Activated T-cell treated with anti-CD3 and anti-CD28 coated beads for 4 hours (primary cell): ENCODE measurements at regions not wholly inside any gene's neighbourhood (a gene's known extent, or its start where the extent isn't known, plus 50 kb on each side); places are given as distances from the start of the nearest gene placed in this dataset.

Experiments
- DNase-seq: peaks from one replicate; pipeline ENCODE4 v3.0.0-alpha.2; 2020

DNA sequence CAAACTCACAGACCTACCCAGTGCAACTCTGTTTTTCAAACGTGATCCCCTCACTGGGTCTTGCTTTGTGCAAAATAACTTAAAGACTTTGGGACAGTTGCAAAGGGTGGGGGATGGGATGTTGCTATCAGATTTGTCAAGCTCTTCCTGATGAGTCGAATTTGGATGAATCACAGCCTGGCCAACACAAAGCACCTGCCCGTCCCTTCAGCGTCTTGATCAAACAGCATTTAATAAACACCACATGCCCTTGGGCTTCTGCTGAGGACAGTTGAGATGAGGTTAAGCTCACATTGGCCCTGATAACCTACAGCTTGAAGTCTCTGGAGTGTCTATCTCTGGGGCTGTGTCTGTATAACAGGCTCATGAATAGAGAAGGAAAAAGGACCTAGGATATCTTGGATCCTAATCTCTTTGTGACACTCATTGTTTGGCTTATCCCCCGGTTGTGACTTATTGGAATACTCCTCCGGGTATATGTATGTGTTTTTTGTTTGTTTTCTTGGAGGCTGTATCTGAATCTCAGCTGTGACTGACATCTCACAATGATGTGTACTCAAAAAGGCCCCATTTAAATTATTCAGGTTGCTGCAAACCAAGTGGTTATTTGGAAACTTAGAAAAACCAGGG is 132.6 kb upstream of the NAMPT start:
- DNase-seq, result no peak

DNA sequence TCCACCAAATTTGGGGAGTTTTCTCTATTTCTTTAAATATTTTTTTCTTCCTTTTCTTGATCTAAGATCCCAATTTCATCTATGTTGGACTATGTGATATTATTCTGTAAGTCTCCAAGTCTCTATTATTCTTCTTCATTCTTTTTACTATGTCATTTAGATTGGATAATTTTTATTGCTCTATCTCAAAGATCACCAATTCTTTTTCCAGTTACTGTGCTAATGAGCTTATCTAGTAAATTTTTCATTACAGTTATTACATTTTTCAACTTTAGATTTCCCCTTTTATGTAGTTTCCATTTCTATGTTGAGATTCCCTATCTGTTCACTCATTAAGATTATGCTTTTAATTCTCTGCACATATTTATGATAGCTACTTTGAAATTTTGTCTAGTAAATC is 131.6 kb upstream of the NAMPT start:
- DNase-seq, result no peak

DNA sequence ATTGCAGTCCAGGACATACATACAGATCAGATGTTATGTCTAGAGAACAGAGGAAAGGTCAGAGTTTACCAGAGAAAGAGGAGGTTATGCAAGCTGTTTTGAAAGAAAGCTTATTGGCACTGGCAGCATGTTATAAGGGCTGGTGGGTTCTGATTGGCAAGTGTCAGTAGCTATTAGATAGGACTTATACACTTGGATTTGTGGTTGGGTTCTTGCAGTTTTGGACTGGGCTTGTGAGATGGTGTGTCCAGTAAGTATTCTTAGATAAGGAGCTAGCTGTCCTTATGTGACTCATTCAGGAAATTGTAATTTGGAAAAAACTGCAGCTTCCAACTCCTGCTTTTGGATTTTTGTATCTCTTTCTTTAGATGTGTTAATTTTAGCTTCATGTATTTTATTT is 130.7 kb upstream of the NAMPT start:
- no peak for DNase-seq

- no peak for DNase-seq
These were observed 128.7 kb upstream of the NAMPT start for GRCh38 chr7:106413446-106413845.

DNA sequence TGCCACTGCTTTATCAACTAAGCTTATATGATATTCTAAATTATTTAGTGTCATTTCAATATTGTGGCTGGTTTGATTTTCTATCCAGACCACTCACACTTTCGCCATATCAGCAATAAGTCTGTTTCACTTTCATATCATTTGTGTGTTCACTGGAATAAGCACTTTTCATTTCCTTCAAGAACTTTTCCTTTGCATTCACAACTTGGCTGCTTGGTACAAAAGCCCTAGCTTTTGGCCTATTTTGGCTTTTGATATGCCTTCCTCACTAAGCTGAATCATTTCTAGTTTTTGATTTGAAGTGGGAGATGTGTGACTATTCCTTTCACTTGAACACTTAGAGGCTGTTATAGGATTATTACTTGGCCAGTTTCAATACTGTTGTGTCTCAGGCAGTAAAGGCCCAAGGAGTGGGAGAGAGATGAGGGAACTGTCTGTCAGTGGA is 120.9 kb upstream of the NAMPT start:
- DNase-seq, result no peak

DNA sequence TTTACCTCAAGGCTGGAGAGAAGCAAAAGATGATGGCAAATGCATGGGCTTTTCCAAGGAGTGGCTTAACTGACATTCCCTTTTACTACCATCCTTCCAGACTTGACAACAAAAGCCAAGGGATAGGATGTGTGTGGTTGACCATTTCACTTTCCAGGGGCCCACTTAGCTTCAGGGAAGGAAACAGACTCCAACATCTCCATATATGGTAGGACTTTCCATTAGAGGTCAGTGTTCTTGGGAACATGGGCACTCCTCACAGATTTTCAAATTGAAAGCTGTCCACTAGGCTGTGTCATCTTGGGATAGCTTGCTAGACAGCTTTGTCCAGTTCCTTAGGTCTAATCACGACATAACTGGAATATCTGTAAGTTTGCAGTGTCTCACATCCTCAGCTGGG is 118.1 kb upstream of the NAMPT start:
- DNase-seq, result no peak

DNA sequence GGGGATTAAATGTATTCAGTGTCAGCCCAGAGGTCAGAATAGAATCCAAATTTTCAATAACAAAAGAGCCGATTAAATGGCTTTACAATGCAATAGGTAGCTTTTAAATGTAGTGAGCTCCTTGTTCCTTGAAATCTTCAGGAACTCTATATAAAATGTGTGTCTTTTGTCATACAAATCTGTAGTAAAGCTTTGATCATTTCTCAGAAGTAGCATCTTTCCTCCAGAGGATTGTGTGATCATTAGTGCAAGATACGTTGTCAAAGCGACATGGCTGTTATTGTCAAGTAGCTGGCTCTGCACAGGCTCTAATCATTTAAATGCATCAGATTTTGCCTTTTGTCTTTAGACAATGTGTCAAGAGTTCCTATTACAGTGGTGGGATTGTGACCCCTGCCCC is 116.1 kb upstream of the NAMPT start:
- DNase-seq, result no peak

DNA sequence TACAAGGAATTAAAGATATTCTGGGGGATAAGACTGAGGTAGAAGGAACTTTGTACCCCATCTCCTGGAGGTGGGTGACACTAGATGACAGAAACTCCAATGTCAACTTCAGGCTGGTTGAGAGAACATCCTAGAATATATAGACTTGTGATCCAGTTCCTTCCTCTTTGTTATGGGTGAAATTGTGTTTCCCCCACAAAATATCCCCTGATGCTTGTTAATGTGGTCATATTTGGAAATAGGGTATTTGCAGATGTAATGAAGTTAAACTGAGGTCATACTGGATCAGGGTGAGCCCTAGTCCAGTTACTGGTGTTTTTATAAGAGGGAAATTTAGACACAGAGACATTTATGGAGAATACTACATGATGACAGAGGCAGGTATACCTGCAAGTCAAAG is 114.0 kb upstream of the NAMPT start:
- no peak for DNase-seq

GRCh38 chr7:106397994-106398393 is 113.2 kb upstream of the NAMPT start:
- no peak for DNase-seq

- DNase-seq, result no peak
These were observed 109.7 kb upstream of the NAMPT start for GRCh38 chr7:106394526-106394925.

- DNase-seq, result no peak
These were observed 108.9 kb upstream of the NAMPT start for GRCh38 chr7:106393564-106394251.

DNA sequence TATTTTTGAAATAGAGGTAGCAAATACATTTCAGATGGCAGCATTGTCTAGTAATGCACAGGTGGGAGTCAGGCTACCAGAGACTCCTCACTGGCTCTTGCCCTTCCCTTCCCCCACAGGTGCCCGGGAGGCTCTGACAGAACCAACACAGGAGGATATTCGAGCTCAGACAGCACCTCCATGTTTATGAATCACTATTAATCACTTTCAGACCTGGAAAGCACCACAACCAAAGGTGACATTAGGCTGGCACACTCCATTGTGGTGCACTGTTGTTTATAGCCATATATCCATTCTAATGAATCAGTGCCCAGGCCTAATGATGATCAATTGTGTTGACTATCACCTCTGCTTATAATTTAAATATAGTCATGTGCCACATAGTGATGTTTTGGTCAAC is 107.8 kb upstream of the NAMPT start:
- no peak for DNase-seq

DNA sequence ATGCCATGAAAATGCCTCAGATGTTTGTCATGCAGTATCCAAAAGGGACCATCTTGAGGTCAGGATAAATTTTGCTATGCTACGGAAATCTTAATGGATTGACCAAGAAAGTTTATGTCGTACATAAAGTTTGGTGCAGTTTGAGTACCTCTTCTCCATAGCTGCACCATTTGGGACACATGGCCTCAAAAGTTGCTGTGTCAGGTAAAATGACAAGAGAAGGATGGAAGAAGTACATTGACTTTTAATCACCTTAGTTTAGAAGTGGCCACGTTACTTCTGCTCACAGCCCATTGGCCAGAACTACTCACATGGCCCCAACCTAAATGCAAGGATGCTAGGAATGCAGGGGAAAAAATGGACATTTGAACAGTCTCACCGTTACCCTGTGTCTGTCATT is 107.4 kb upstream of the NAMPT start:
- DNase-seq, result no peak

- no peak for DNase-seq
These were observed 102.2 kb upstream of the NAMPT start for GRCh38 chr7:106386958-106387357.

- DNase-seq, result no peak
These were observed 99.6 kb upstream of the NAMPT start for GRCh38 chr7:106384373-106384772.

DNA sequence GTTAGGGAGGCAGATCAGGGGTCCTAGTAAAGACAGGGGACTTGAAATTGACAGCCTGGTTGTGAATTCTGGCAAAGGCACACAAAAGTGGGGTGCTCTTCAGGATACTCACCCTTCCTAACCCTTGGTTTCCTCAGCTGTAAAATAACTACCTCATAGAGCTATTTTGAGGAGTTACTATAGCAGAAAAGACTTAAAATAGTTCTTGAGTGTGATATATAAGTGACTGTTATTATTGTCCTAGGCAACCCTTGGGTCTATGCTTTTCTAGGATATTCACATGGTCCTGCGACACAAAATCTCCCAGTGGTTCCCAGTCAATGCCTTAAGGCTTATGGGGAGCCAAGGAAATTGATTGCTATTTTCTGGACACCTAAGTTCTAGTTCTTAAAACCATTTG is 98.1 kb upstream of the NAMPT start:
- no peak for DNase-seq

DNA sequence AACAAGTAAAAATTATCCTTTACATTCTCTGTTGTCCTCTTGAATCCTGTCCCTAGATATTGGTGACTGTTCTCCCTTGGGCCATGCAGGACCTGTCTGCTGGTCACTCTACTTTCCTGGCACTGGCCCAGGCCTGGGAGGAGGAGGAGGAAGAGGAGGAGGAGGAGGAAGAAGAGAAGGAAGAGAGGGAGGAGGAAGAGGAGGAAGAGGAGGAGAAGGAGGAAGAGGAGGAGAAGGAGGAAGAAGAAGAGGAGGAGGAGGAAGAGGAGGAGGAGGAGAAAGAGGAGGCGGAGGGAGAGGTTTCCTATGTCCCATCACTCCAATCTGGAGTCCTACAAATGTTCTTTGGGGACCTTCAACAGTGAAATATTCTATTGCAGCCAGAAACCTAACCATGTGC is 97.3 kb upstream of the NAMPT start:
- DNase-seq, result no peak

- no peak for DNase-seq
These were observed 96.5 kb upstream of the NAMPT start for GRCh38 chr7:106381252-106381651.

- no peak for DNase-seq
These were observed 93.1 kb upstream of the NAMPT start for GRCh38 chr7:106377847-106378361.

GRCh38 chr7:106376026-106376799 is 91.4 kb upstream of the NAMPT start:
- DNase-seq, result no peak

- DNase-seq, result no peak
These were observed 90.7 kb upstream of the NAMPT start for GRCh38 chr7:106375499-106375898.

DNA sequence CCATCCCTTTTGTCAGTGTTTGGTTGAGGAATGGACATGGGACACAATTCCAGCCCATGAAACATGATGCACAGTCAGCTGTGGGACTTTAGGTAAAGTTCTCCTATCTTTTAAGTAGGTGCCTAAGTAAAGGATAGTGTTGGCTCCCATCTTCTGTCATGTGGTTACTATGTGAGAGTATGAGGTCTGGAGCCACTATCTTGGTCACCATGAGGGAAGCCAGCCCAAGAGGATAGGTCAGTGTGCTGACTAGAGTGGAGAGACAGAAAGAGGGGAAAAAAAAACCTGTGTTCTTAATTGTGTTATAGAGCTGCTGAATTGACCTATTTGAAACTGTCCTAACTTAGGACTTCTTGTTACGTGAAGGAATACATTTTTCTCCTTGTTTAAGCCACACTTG is 89.7 kb upstream of the NAMPT start:
- no peak for DNase-seq

DNA sequence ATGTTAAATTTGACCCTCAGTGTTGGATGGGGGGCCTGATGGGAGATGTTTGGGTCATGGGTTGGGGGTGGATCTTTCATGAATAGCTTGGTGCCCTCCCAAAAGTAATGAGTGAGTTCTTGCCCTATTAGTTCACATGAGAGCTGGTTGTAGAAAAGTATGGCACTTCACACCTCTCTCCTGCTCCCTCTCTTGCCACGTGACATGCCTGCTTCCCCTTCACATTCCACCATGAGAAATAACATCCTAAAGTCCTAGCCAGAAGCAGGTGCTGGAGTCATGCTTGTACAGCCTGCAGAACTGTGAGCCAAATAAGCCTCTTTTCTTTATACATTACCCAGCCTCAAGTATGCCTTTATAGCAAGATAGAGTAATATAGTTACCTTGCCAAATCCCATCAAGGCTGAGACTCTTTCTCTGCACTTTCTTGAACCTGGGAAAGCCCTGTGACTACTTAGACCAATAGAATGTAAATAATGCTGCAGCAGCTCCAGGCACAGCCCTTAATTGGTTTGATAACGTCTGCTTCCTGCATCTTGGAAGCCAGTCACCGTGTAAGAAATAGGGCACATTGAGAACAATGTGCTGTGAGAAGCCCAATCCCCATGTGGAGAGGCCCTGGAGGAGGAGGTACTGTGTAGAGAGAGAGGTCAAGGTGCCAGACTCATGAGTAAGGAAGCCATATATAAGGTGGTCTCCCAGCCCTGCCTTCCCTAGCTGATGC is 88.0 kb upstream of the NAMPT start:
- DNase-seq, result no peak
